SJCRH30 (cell line): ENCODE measurements at regions not wholly inside any gene's neighbourhood (a gene's known extent, or its start where the extent isn't known, plus 50 kb on each side); places are given as distances from the start of the nearest gene placed in this dataset.

ENCODE experiments used
- DNase-seq, 2 experiments: peaks; one replicate each; pipeline ENCODE4 v3.0.0-alpha.2; 2015 to 2020
- H3K27ac ChIP-seq: fragments of 250-450 bp; sonication (Bioruptor Pico); 2 replicates; pipeline ENCODE4 v1.5.1; 2020; ENCODE audit warnings: mild to moderate bottlenecking, moderate library complexity
- H3K27me3 ChIP-seq: fragments of 250-450 bp; sonication (Bioruptor Pico); 2 replicates; pipeline ENCODE4 v1.5.1; 2020; ENCODE audit warnings: mild to moderate bottlenecking, moderate library complexity
- H3K36me3 ChIP-seq: fragments of 250-450 bp; sonication (Bioruptor Pico); 2 replicates; pipeline ENCODE4 v1.5.1; 2020; ENCODE audit warnings: mild to moderate bottlenecking, moderate library complexity
- H3K4me1 ChIP-seq: fragments of 250-450 bp; sonication (Bioruptor Pico); 2 replicates; pipeline ENCODE4 v1.5.1; 2020; ENCODE audit warnings: mild to moderate bottlenecking, moderate library complexity
- H3K4me3 ChIP-seq: fragments of 250-450 bp; sonication (Bioruptor Pico); 2 replicates; pipeline ENCODE4 v1.5.1; 2020; ENCODE audit warnings: mild to moderate bottlenecking, moderate library complexity
- H3K9me3 ChIP-seq: fragments of 250-450 bp; sonication (Bioruptor Pico); replicated peaks from 2 replicates; pipeline ENCODE4 v1.5.1; 2020; ENCODE audit warnings: mild to moderate bottlenecking, moderate library complexity

DNA sequence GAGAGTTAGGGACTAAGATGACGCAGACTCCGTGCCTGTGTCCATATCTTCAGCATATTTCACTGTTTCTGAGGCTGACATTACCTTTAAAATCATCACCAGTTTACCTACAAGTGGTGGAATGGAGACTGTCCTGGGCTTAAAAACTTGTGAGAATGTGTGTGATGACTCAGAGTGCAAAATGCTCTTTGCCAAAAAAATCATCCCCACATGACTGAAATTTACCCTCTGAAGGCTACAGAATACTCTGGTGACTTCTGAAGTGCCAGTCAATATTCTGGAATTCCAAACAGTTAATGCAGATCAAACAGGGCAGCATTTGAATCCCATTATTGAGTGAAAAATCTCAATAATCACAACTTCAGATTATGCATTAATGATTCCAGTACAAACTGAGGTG is 901.4 kb downstream of the EFNB2 start:
- no peaks in the 10 kb centered on the region for H3K9me3 ChIP-seq
- H3K27me3 ChIP-seq: no peaks in the 10 kb centered on the region
- H3K4me3 ChIP-seq: no peak overlapping the region
- H3K27ac ChIP-seq: no peak overlapping the region
- H3K4me1 ChIP-seq: no peaks in the 10 kb centered on the region
- DNase-seq: no peak
- H3K36me3 ChIP-seq: no peaks in the 10 kb centered on the region

DNA sequence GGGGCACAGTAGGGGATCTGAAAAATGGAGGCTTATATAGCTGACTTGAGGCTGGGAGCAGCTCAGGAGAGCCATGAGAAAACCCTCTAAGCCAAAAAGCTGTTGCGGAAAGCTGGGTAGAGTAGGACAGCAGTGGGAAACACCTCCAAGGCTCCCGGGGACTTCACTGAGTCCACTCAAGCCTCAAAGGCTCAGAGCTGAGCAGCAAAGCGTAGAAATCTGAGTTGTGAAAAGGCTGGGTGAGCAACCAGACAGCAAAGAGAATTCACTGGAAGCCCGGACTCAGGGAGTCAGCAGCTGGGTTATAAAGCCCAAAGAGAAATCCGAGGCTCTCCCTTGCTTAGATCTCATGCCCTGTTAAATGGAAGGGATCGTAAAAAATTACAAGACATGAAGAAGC is 905.0 kb downstream of the EFNB2 start:
- Histone ChIP-seq H3K36me3 (no peaks in the 10 kb centered on the region), H3K4me1 (no peaks in the 10 kb centered on the region), H3K4me3 (no peak overlapping the region), H3K27me3 (no peaks in the 10 kb centered on the region), H3K9me3 (no peaks in the 10 kb centered on the region), H3K27ac (no peak overlapping the region)
- no peak for DNase-seq

DNA sequence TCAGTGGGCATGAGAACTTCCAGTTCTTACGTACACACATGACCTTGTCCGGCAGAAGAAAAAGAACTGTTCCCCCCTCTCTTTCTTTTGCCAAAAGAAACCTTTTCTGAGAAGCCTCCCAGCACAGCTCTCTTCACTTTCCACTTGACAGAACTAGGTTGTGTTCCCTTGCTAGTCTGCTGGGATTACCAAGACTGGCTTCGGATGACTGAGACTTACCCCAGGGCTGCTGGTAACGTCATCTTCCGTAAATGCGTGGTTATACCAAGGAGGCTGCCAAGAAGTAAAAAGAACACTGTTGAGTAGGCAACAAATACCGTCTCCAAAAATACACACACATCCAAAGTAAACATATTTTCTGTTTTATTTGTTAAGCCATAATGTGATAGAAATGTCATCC is 908.2 kb downstream of the EFNB2 start:
- no peak overlapping the region for H3K4me3 ChIP-seq
- no peak for DNase-seq
- no peak overlapping the region for H3K27ac ChIP-seq
- H3K27me3 ChIP-seq: no peaks in the 10 kb centered on the region
- no peaks in the 10 kb centered on the region for H3K9me3 ChIP-seq
- no peaks in the 10 kb centered on the region for H3K36me3 ChIP-seq
- no peaks in the 10 kb centered on the region for H3K4me1 ChIP-seq

DNA sequence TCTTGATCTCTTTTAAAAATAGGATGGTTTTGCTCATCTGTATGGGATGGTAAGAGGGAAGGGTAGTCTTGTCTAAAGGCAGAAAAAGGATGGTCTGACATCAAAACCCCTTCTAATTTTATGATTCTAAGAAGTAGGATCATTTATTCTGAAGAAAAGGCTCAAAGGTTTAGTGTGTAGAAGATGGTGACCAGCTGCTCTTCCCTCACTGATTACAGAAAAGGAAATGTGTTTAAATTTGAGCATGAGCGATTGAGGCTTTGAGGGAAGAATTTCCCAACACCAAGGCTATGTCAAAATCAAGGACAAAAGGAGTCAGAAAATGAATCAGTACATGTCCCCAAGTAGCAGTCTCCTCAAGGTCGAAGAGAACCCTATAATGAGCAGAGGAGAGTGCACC is 909.8 kb downstream of the EFNB2 start:
- DNase-seq: no peak
- Histone ChIP-seq H3K9me3 (no peaks in the 10 kb centered on the region), H3K27me3 (no peaks in the 10 kb centered on the region), H3K4me1 (no peaks in the 10 kb centered on the region), H3K36me3 (no peaks in the 10 kb centered on the region), H3K27ac (no peak overlapping the region), H3K4me3 (no peak overlapping the region)

DNA sequence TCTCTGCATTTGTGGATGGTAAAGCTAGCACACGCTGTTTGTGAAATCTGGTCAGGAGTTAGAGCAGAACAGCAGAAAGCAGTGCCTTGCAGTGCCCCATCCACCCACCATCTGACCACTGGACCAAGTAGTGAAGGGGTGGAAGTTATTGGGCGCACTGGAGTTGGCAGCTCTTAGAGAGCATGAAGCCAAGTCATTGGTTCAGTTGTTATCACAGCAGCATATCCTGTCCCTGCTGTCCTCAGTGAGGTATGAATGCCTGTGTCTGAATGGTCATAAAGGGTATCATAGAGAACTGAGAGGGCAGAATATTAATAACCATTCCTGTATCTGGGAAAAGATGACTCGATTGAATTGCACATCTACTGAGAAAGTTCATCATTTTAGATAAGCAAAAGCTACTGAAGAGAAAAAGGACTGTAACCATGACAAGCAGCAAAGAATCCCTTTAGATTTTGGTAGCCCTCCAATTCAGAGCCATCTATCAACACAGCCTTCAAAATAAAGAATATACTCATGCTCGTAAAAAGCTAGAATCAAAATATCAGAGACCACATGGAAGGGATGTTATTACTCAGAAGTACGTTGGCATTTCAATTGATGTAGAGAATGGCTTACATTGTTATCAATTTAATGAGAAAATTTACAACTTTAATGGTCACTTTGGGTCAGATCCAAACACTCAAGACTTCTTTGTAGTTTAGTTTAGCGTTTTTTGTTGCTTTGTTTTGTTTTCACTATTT is 919.0 kb downstream of the EFNB2 start:
- Histone ChIP-seq H3K36me3 (no peaks in the 10 kb centered on the region), H3K27me3 (no peaks in the 10 kb centered on the region), H3K4me1 (no peaks in the 10 kb centered on the region), H3K27ac (no peak overlapping the region), H3K9me3 (no peaks in the 10 kb centered on the region), H3K4me3 (no peak overlapping the region)
- DNase-seq: no peak

DNA sequence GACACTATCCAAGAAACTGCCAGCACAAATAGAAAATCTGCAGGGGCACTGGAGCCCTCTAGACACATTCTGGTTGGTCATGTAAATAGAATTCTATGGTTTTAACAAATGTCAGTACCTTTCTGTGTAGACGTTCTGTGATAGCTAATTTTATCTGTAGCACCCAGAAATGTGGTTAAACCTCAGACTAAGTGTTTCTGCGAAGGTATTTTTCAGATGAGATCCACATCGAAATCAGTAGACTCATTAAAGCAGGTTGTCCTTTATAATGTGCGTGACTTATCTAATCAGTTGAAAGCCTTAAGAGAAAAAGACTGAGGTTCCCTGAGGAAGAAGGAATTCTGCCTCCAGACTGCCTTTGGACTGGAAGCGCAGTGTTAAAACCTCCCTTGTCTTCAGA is 922.9 kb downstream of the EFNB2 start:
- no peak for DNase-seq
- Histone ChIP-seq H3K4me3 (no peak overlapping the region), H3K4me1 (no peaks in the 10 kb centered on the region), H3K27ac (no peak overlapping the region), H3K27me3 (no peaks in the 10 kb centered on the region), H3K9me3 (no peaks in the 10 kb centered on the region), H3K36me3 (no peaks in the 10 kb centered on the region)

DNA sequence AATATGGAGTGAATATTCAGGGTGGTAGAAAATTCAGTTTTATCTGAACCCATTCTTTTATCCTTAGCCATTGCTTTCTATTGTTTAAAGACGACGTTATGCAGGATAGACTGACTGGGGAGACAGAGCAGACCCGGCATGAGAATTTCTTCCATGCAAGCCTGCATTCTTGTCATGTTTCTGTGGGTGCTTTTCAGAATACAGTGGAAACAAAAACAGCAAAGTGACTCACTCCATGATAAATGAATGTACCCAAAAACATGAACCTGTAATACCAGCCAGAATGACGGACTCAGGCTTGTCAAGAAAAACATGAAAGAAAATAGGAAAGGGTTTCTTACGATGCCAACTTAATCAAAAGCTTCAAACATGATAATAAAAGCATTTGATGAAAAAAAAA is 924.0 kb downstream of the EFNB2 start:
- Histone ChIP-seq H3K36me3 (no peaks in the 10 kb centered on the region), H3K4me3 (no peak overlapping the region), H3K4me1 (no peaks in the 10 kb centered on the region), H3K27ac (no peak overlapping the region), H3K27me3 (no peaks in the 10 kb centered on the region), H3K9me3 (no peaks in the 10 kb centered on the region)
- no peak for DNase-seq

DNA sequence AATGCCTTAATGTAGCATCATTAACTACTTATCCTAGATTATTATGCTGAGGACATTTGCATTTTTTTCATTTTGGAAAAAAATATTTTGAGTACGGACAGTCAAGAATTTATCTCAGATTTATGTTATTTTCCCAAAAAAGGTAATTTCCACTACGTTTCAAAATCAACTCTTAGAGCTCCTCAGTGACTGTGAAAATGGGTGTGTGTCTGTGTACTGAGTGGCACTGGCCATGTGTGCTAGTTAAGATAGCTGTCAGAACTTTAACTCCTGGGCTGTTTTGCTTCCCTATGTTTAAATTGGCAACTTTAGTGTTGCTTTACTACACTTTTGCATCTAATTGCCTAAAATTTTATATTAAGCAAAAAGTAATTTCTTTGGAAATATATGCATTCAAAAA is 927.4 kb downstream of the EFNB2 start:
- Histone ChIP-seq H3K36me3 (no peaks in the 10 kb centered on the region), H3K27me3 (no peaks in the 10 kb centered on the region), H3K4me1 (no peaks in the 10 kb centered on the region), H3K9me3 (no peaks in the 10 kb centered on the region), H3K27ac (no peak overlapping the region), H3K4me3 (no peak overlapping the region)
- DNase-seq: no peak

DNA sequence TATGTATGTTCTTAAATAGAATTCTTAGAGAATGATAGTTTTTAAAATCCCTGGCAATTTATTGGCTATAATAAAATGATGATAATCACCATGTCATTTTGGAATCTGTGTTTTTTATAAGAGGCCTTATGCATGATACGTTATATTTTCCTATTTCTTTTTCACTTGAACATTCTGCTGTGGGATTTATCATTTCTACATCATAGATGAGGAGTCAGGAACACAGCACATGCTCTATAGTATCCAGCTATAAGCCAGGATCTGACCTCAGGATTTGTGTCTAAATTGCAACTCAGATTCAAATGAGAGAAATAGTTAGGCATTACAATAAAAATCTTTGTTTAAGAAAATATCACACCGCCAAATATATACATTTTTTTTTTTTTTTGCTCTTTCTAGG is 928.0 kb downstream of the EFNB2 start:
- Histone ChIP-seq H3K27me3 (no peaks in the 10 kb centered on the region), H3K4me3 (no peak overlapping the region), H3K27ac (no peak overlapping the region), H3K36me3 (no peaks in the 10 kb centered on the region), H3K9me3 (no peaks in the 10 kb centered on the region), H3K4me1 (no peaks in the 10 kb centered on the region)
- DNase-seq: no peak

DNA sequence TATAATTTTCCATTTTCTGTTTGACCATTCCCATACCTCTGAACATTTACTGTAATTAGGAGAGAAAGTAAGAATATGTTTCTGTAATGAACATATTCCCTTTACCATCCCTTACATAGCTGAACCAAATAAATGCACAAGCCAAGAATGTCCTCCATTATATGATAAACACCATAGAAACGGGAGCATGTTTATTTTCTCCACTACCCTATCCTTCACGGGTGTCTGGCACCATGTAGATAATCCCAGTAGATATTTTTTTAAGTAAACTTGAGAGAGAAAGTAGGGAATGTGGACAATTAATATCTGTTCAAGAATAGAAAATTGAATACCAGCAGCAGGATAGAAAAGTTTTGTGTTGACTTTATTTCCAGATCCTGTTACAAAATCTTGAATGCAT is 928.4 kb downstream of the EFNB2 start:
- H3K27me3 ChIP-seq: no peaks in the 10 kb centered on the region
- H3K36me3 ChIP-seq: no peaks in the 10 kb centered on the region
- no peaks in the 10 kb centered on the region for H3K9me3 ChIP-seq
- no peak overlapping the region for H3K27ac ChIP-seq
- H3K4me3 ChIP-seq: no peak overlapping the region
- no peaks in the 10 kb centered on the region for H3K4me1 ChIP-seq
- DNase-seq: no peak

DNA sequence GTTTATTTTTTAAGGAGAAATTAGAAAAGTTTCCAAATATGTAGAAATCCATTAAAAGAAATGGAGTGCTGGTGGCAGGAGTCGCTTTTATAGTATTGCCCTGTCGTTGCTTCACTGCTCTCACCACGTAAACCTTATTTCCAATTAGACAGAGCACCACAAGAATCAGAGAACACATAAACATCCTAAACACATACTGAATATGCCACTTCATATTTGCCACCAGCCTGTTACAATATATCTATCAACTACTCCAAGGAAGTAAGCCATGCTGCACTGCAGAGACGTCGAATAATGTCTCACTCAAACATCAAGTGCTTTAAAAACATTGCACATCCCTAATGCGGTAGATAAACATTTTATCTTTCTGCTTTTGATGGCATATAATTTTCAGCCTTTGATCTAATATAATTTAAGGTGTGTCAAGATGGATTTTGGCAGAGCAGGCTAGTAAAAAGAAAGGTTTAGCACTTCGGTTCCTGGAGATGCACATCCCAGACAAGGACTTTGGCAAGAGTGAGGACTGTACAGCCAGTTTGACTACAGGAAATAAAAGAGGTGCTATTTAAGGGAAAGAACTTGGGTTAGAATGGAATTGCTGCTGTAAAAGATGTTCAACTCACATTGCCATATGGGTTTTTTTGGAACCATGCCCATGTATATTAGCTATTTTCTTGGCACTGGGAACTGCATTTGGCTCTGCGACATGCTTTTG is 932.3 kb downstream of the EFNB2 start:
- no peak overlapping the region for H3K4me3 ChIP-seq
- H3K4me1 ChIP-seq: no peaks in the 10 kb centered on the region
- no peak overlapping the region for H3K27ac ChIP-seq
- H3K36me3 ChIP-seq: no peaks in the 10 kb centered on the region
- no peak for DNase-seq
- H3K9me3 ChIP-seq: no peaks in the 10 kb centered on the region
- no peaks in the 10 kb centered on the region for H3K27me3 ChIP-seq

DNA sequence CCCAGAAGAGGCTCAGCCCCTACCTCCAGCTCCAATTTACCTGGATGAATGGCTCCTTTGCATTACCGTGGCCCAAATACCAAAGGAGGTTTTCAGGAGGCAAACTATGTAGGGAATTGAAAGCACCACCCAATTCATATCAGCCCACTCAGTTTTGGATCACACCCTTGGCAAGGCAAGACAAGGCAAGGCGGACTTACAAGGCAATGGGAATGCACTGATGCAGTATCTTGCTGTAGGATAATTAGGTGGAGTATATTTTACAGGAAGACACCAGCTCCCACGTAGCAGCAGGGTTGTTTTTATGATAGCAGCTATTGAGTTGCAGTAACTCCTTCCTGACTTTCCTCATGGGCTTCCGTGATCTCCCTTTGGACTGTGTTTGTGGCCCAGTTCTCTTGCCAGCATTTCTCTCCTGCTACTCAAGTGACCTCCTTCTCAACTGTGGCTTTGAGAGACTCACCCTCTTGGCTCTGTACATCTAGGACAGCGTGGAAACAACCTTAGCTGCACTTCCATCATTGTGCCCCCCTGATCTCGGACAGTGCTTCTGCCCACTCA is 935.9 kb downstream of the EFNB2 start:
- H3K4me1 ChIP-seq: no peaks in the 10 kb centered on the region
- no peak overlapping the region for H3K4me3 ChIP-seq
- no peak overlapping the region for H3K27ac ChIP-seq
- no peaks in the 10 kb centered on the region for H3K36me3 ChIP-seq
- DNase-seq: no peak
- no peaks in the 10 kb centered on the region for H3K9me3 ChIP-seq
- H3K27me3 ChIP-seq: no peaks in the 10 kb centered on the region

DNA sequence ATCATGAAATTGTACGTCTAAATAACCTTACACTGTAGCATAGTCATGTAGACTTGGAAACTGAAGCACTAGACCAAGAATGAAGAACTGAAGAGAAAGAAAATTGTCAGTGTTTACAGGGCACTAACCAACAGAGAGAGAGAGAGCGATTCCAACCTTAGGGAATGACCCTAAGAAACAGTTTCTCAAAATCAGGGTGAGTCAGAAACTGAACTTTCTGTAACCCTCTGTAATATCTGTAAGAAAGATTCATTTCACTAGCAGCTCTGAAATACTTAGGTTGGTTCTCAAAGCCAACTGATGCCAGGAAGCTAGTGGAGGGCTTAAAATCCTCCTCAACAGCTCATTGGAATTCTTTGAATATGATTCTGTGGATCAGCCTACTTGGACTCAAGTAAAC is 936.9 kb downstream of the EFNB2 start:
- H3K27ac ChIP-seq: no peak overlapping the region
- no peaks in the 10 kb centered on the region for H3K27me3 ChIP-seq
- H3K9me3 ChIP-seq: no peaks in the 10 kb centered on the region
- no peaks in the 10 kb centered on the region for H3K36me3 ChIP-seq
- no peaks in the 10 kb centered on the region for H3K4me1 ChIP-seq
- H3K4me3 ChIP-seq: no peak overlapping the region
- no peak for DNase-seq

DNA sequence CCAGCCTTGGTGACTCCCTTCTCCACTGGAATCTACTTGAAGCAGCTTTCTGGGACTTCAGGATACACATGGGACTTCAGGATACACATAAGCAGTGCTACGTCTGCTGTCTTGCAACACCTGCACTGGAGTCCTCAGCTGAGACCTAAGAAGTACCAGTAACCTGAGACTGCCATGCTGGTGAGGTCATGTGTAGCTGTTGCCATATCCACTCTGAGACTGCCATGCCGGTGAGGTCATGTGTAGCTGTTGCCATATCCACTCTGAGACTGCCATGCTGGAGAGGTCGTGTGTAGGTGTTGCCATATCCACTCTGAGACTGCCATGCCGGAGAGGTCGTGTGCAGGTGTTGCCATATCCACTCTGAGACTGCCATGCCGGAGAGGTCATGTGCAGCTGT is 937.9 kb downstream of the EFNB2 start:
- no peak overlapping the region for H3K4me3 ChIP-seq
- peak in 1 of 2 experiments; percentile 5 for DNase-seq

DNA sequence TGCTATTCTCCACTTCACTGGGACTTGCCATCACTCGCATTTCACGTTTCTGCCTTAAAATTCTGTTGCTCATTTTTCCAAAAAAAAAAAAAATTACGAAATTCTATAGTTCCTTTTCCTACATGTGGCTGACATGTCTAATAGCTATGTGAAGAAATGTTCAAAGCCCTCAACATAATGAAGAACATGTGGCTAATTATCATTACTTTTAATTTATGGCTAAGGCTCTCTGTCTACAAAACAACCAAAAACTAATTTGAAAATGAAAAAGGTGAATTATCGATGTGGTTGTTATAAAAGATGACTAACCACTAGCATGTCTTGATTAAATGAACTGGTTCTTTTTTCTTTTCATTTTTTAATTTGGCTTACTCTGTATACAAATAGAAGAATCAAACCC is 940.0 kb downstream of the EFNB2 start:
- no peak overlapping the region for H3K4me3 ChIP-seq
- H3K9me3 ChIP-seq: no peaks in the 10 kb centered on the region
- no peak overlapping the region for H3K27ac ChIP-seq
- no peak for DNase-seq
- no peaks in the 10 kb centered on the region for H3K36me3 ChIP-seq
- no peaks in the 10 kb centered on the region for H3K27me3 ChIP-seq
- H3K4me1 ChIP-seq: no peaks in the 10 kb centered on the region

More for the DNA sequence above, 937.9 kb downstream of the EFNB2 start:
- H3K9me3 ChIP-seq: no peaks in the 10 kb centered on the region
- no peaks in the 10 kb centered on the region for H3K27me3 ChIP-seq
- H3K27ac ChIP-seq: no peak overlapping the region
- H3K4me1 ChIP-seq: no peaks in the 10 kb centered on the region
- H3K36me3 ChIP-seq: no peaks in the 10 kb centered on the region

DNA sequence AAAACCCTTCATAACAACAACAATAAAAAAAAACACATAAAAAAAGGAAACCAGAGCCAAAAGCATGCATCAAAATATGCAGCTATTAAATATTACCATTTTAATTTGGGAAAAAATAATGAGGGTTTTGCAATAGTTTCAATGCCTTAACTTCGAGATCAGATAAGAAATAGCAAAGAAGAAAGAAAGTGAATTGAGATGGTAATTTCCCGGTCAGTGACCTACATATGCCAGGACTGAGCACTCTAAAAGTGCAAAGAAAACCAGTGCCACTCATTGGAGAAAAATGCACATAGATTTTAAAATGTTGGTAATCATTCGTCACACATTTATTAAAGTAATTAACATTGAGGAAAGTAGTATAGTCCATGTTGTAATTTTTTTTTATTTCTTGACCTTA is 944.2 kb downstream of the EFNB2 start:
- no peak overlapping the region for H3K27ac ChIP-seq

More for the DNA sequence above, 944.2 kb downstream of the EFNB2 start:
- no peaks in the 10 kb centered on the region for H3K4me1 ChIP-seq
- no peak for DNase-seq
- no peak overlapping the region for H3K4me3 ChIP-seq
- H3K36me3 ChIP-seq: no peaks in the 10 kb centered on the region
- H3K27me3 ChIP-seq: no peaks in the 10 kb centered on the region
- no peaks in the 10 kb centered on the region for H3K9me3 ChIP-seq
